Endothelial cell of umbilical vein (primary cell): ENCODE measurements at regions not wholly inside any gene's neighbourhood (a gene's known extent, or its start where the extent isn't known, plus 50 kb on each side); places are given as distances from the start of the nearest gene placed in this dataset.

ENCODE experiments used
- BruUV-seq: library from RNA; stranded (reverse); fragments of 400-500 nt; replicated peaks from 2 replicates; lab custom pipeline; 2021; lab: Mats Ljungman, UMichigan
- CTCF ChIA-PET: fragments of 300-600, 350-600 bp; sonication (Branson Sonifier 250); formaldehyde crosslinking; loops from one replicate; lab custom pipeline; 2021; ENCODE audit warnings: antibody characterized with exemption, inconsistent platforms; lab: Charles Lee
- POLR2A ChIA-PET: fragments of 300-600, 350-600 bp; sonication (Branson Sonifier 250); formaldehyde crosslinking; loops from one replicate; lab custom pipeline; 2021; ENCODE audit warnings: antibody characterized with exemption, inconsistent platforms; lab: Charles Lee
- DNase-seq: peaks from one replicate; pipeline ENCODE4 v3.0.0-alpha.2; 2011; ENCODE audit warnings: low read depth, low spot score
- FAIRE-seq: peaks from 2 replicates; lab custom pipeline; 2011; peaks lifted over from hg19 to GRCh38; lab: Jason Lieb, UNC
- H2AFZ ChIP-seq: 2 replicates; pipeline ENCODE4 v1.6.0; 2012; ENCODE audit warnings: low read depth, low read length, control low read depth, inconsistent platforms
- H3K27ac ChIP-seq: 2 replicates; pipeline ENCODE4 v1.5.1; 2011; ENCODE audit warnings: low read depth, mild to moderate bottlenecking, control low read depth, low read length, moderate library complexity; ENCODE audit not compliant: insufficient read depth
- H3K27me3 ChIP-seq, 2 experiments: 2 replicates each; pipeline versions ENCODE4 v1.6.0 to v1.6.1; 2011; ENCODE audit warnings: low read length in 2 of 2, mixed read lengths in 1 of 2; ENCODE audit not compliant: control insufficient read depth in 2 of 2, insufficient read depth in 2 of 2
- H3K36me3 ChIP-seq, 2 experiments: 2 replicates in 1 of 2; 3 replicates in 1 of 2; pipeline ENCODE4 v1.5.1; 2011; ENCODE audit warnings: low read length in 2 of 2, mild to moderate bottlenecking in 1 of 2, moderate library complexity in 1 of 2; ENCODE audit not compliant: control insufficient read depth in 2 of 2, insufficient read depth in 2 of 2; ENCODE audit errors: extremely low read depth in 1 of 2
- H3K4me1 ChIP-seq: 3 replicates; pipeline ENCODE4 v1.5.1; 2011; ENCODE audit warnings: mild to moderate bottlenecking, low read length; ENCODE audit not compliant: control insufficient read depth, insufficient read depth; ENCODE audit errors: extremely low read depth
- H3K4me2 ChIP-seq: 2 replicates; pipeline ENCODE4 v1.6.1; 2011; ENCODE audit warnings: low read length, control low read depth, mixed read lengths; ENCODE audit not compliant: insufficient read depth
- H3K4me3 ChIP-seq, 3 experiments: fragments of 200-600 bp in 1 of 3; sonication (generic), shearing (Covaris generic) in 1 of 3; replicated peaks in 1 of 3; 2 replicates each; pipeline ENCODE4 v1.5.1; 2011 to 2016; ENCODE audit warnings: control low read depth in 3 of 3, low read length in 3 of 3, mild to moderate bottlenecking in 2 of 3, inconsistent platforms in 1 of 3, low read depth in 1 of 3, moderate library complexity in 1 of 3; ENCODE audit not compliant: insufficient read depth in 1 of 3
- H3K79me2 ChIP-seq: 2 replicates; pipeline ENCODE4 v1.6.0; 2012; ENCODE audit warnings: low read length, inconsistent platforms; ENCODE audit not compliant: control insufficient read depth, insufficient read depth
- H3K9ac ChIP-seq: replicated peaks from 2 replicates; pipeline ENCODE3; 2011; ENCODE audit warnings: low read length, control low read depth; ENCODE audit not compliant: insufficient read depth; ENCODE audit errors: extremely low read depth
- H3K9me1 ChIP-seq: replicated peaks from 3 replicates; pipeline ENCODE4 v1.6.0; 2011; ENCODE audit warnings: mild to moderate bottlenecking, low read length; ENCODE audit not compliant: control insufficient read depth, insufficient read depth; ENCODE audit errors: extremely low read depth
- H3K9me3 ChIP-seq: replicated peaks from 2 replicates; pipeline ENCODE4 v1.5.1; 2012; ENCODE audit warnings: low read length, inconsistent platforms; ENCODE audit not compliant: control insufficient read depth, insufficient read depth
- H4K20me1 ChIP-seq: replicated peaks from 2 replicates; pipeline ENCODE3; 2011; ENCODE audit warnings: mild to moderate bottlenecking, low read length; ENCODE audit not compliant: control insufficient read depth, insufficient read depth; ENCODE audit errors: extremely low read depth
- CTCF ChIP-seq, 2 donors: IDR thresholded peaks; 1 replicate in 1 of 2; 2 replicates in 1 of 2; pipeline ENCODE4 v1.5.1; 2011; ENCODE audit warnings: low read length in 2 of 2, mild to moderate bottlenecking in 2 of 2, moderate library complexity in 2 of 2, control low read depth in 1 of 2, inconsistent platforms in 1 of 2, low read depth in 1 of 2; ENCODE audit not compliant: insufficient read depth in 1 of 2; ENCODE audit errors: extremely low read depth in 1 of 2
- EZH2 ChIP-seq: IDR thresholded peaks from 2 replicates; pipeline ENCODE4 v1.6.1; 2012; ENCODE audit warnings: borderline replicate concordance, low read depth, mild to moderate bottlenecking, moderate library complexity, low read length, inconsistent platforms; ENCODE audit not compliant: severe bottlenecking
- FOS ChIP-seq: IDR thresholded peaks from 2 replicates; pipeline ENCODE4 v1.6.1; 2011; ENCODE audit warnings: mild to moderate bottlenecking, low read length, moderate library complexity, borderline replicate concordance; ENCODE audit not compliant: insufficient read depth
- GATA2 ChIP-seq: IDR thresholded peaks from 2 replicates; pipeline ENCODE4 v1.7.0; 2011; ENCODE audit warnings: low read depth, mild to moderate bottlenecking, moderate library complexity, mixed read lengths, low read length; ENCODE audit not compliant: insufficient read length, insufficient read depth
- JUN ChIP-seq: IDR thresholded peaks from 2 replicates; pipeline ENCODE4 v1.6.1; 2011; ENCODE audit warnings: borderline replicate concordance, low read depth; ENCODE audit not compliant: insufficient read length, insufficient read depth
- MYC ChIP-seq: IDR thresholded peaks from one replicate; pipeline ENCODE4 v1.6.1; 2011; ENCODE audit warnings: mild to moderate bottlenecking, low read depth, low read length
- POLR2AphosphoS5 ChIP-seq: IDR thresholded peaks from 2 replicates; pipeline ENCODE4 v1.6.1; 2012; ENCODE audit warnings: low read depth, mild to moderate bottlenecking, control low read depth, low read length, moderate library complexity; ENCODE audit not compliant: insufficient read depth
- dilution Hi-C: fragments of 300-500 bp; cut with MboI; formaldehyde crosslinking; loops from one replicate; pipeline ENCODE4 v1.15.0; 2019; ENCODE audit warnings: low sequenced_read_pairs; ENCODE audit not compliant: extremely low pct_ligation_motif_present
- intact Hi-C: fragments of 100-400 bp; cut with micrococcal nuclease; formaldehyde crosslinking; loops from one replicate; pipeline ENCODE4 v1.10.0; 2022

GRCh38 chr18:55097456-55098170, 138.4 kb upstream of the CCDC68 start:
- Histone ChIP-seq H3K9me3 (no peaks in the 10 kb centered on the region), H3K4me3 (peak overlapping the region in 1 of 3 experiments; percentile 32), H2AFZ (peak overlapping the region; percentile 29), H3K27ac (peak overlapping the region; percentile 80), H3K36me3 (no peaks in the 10 kb centered on the region), H3K4me1 (peaks cover 42% of the 10 kb centered on the region), H3K27me3 (peaks cover 0 to 7% of the 10 kb centered on the region in 2 experiments), H3K4me2 (peak overlapping the region; percentile 83), H3K9ac (peak overlapping the region; percentile 63), H3K9me1 (no peaks in the 10 kb centered on the region), H3K79me2 (no peaks in the 10 kb centered on the region), H4K20me1 (no peaks in the 10 kb centered on the region)
- DNase-seq (peak; percentile 80), FAIRE-seq (peak; percentile 87)
- TF ChIP-seq JUN, result peak; percentile 57
- no peak for TF ChIP-seq EZH2
- TF ChIP-seq GATA2, result peak; percentile 25
- POLR2A ChIA-PET, result no interaction called here
- dilution Hi-C loops (no loop called here), intact Hi-C loops (loop anchor here (1.0 to 5.0 kb wide), 11 partner anchors 13 to 1477 kb away; partner anchors contain the start of gene TCF4)
- BruUV-seq, result no TSS peak
- CTCF ChIA-PET, result interaction anchor here (0.9 to 2.2 kb wide), 10 partner anchors 12 to 1479 kb away, joined by 3 to 13 read pairs (median 4); no protein-coding TSS in a partner anchor

- peak; percentile 85 for FAIRE-seq
- Histone ChIP-seq H3K4me3 (no peak overlapping the region), H4K20me1 (no peaks in the 10 kb centered on the region), H3K36me3 (no peaks in the 10 kb centered on the region), H3K79me2 (no peaks in the 10 kb centered on the region), H3K27ac (peak overlapping the region; percentile 80), H3K9me1 (no peaks in the 10 kb centered on the region), H3K27me3 (peaks cover 0 to 8% of the 10 kb centered on the region in 2 experiments), H2AFZ (peak overlapping the region; percentile 1), H3K4me1 (peaks cover 39% of the 10 kb centered on the region), H3K9me3 (no peaks in the 10 kb centered on the region), H3K4me2 (peak overlapping the region; percentile 83), H3K9ac (no peak overlapping the region)
- POLR2A ChIA-PET, result no interaction called here
- no TSS peak for BruUV-seq
- no peak for TF ChIP-seq MYC
- TF ChIP-seq GATA2, result no peak
- TF ChIP-seq CTCF (IDR thresholded peaks at IDR 0.05; ENCODE audit: extremely low read depth in 1 of 2, insufficient read depth in 1 of 2, low read depth in 1 of 2, low read length in 2 of 2), result peak; percentile 46 to 59
- no peak for TF ChIP-seq FOS
- TF ChIP-seq JUN, result no peak
- TF ChIP-seq POLR2AphosphoS5, result no peak
- dilution Hi-C loops (no loop called here), intact Hi-C loops (loop anchor here (1.0 to 5.0 kb wide), 10 partner anchors 122 to 1478 kb away; partner anchors contain the start of gene TCF4)
- CTCF ChIA-PET, result interaction anchor here (0.6 to 2.2 kb wide), 11 partner anchors 9 to 1480 kb away, joined by 3 to 13 read pairs (median 4); no protein-coding TSS in a partner anchor
- DNase-seq, result peak; percentile 64
Observed at GRCh38 chr18:55096263-55096951, 137.1 kb upstream of the CCDC68 start.
